HG02571 (cell line): ENCODE measurements at regions not wholly inside any gene's neighbourhood (a gene's known extent, or its start where the extent isn't known, plus 50 kb on each side); places are given as distances from the start of the nearest gene placed in this dataset.
"Not testable (repeated sequence)": the region's sequence is repeated elsewhere in the genome, so short reads cannot be mapped to it uniquely, and the experiment has no call there.

Experiments
- ATAC-seq: cut with Tn5 transposase; IDR thresholded peaks from one replicate; pipeline ENCODE4 v1.9.1; 2021; ENCODE audit warnings: mild to moderate bottlenecking, moderate library complexity; ENCODE audit not compliant: unreplicated experiment

- peak; percentile 67 for ATAC-seq
Observed at GRCh38 chr5:45038366-45038987, 229.7 kb downstream of the MRPS30 start.

GRCh38 chr5:45042283-45042682, 233.5 kb downstream of the MRPS30 start:
- no peak for ATAC-seq

DNA sequence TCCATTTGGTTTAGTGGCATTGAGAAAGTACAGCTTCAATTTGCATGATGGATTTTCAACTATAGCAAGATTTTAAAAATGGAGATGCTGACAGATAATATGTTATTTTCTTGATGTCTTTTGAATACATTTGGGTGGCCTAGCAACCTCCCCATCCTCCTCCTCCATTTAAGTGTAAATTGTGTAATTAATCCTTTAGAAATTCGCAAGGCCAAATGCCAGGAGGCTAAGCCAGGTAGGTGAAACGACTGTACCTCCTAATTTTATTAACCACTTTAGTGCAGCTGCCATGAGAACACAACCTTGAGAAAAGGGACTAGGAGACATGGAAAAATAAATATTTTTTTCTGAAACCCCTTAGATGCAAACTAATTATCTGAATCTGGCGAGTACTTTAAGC, 248.8 kb downstream of the MRPS30 start:
- ATAC-seq = no peak

DNA sequence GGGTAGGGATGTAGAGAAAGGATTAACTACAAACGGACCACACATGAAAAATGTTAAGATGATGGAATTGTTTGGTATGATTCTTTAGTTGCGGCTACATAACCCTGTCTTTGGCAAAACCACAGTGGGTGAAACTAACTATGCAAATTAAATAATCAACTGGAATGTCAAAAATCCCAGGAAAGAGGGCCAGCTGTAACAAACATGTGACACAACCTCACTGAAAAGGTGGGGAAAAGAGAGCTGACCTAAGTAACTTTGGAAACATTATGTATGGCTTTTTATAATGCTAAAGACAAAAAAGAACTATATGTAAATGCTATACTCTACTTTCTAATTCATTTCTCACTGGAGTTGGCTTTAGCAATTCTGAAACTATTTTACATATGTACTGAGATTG, 252.0 kb downstream of the MRPS30 start:
- ATAC-seq = no peak

DNA sequence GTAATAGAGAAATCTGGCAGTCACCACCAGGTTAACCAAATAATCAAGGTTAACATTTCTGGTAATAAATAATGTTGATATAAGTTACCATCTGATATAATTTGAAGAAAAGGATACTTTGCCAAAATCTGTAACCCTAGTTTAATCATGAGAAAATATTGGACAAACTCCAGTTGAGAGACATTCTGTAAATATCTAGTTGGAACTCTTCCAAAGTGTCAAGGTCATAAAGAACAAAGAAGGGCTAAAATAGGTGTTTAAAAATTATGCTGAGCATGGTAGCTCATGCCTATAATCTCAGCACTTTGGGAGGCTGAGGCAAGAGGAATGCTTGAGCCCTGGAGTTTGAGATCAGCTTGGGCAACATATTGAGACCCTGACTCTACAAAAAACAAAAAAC, 253.3 kb downstream of the MRPS30 start:
- no peak for ATAC-seq

DNA sequence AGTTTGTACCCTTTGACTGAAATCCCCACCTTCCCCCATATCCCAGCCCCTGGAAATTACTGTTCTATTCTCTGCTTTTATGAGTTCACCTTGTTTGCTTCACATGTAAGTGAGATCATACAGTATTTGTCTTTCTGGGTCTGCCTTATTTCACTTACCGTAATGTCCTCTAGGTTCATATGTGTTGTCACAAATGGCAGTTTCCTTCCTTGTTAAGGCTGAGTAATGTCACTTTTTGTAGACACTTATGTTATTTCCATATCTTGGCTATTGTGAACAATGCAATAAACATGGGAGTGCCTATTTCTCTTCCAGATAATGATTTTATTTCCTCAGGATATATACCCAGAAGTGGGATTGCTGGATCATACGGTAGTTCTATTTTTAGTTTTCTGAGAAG, 272.3 kb downstream of the MRPS30 start:
- ATAC-seq = no peak

- no peak for ATAC-seq
Observed at GRCh38 chr5:45089870-45090269, 281.1 kb downstream of the MRPS30 start.

GRCh38 chr5:45093377-45093776, 284.6 kb downstream of the MRPS30 start:
- ATAC-seq = no peak

DNA sequence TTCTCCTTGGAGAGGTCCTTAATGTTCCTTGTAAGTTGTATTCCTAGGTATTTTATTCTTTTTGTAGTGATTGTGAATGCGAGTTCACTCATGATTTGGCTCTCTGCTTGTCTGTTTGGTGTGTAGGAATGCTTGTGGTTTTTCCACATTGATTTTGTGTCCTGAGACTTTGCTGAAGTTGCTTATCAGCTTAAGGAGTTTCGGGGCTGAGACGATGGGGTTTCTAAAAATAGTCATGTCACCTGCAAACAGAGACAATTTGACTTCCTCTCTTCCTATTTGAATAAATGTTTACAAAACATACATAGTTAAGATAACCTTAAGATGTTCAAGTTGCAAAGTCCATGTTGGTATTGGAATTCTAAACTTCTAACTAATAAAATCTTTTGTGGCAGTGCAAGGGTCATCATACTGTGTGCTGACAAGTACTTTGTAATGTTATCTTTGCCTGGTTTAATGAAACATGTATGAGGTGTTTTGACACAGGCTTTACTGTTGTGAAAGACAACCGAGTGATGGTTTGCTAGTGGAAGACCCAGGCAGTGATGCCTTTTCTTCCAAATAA, 286.2 kb downstream of the MRPS30 start:
- no peak for ATAC-seq

DNA sequence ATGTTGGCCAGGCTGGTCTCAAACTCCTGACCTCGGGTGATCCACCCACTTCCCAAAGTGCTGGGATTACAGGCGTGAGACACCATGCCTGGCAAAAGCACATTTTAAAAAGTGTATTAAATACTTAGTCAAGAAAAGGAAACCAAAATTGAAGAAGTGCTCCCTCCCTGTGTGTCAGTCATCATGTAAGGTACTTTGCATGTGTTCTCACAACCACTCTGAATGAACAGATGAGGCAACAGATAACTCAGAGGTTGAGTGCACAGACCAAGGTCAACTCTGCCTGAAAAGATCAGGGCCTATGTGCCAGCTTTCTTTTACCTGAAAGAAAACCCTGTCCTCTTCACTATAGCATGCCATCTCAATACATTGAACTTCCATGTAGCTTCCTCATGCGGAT, 289.7 kb downstream of the MRPS30 start:
- ATAC-seq = no peak

GRCh38 chr5:45101146-45101545, 292.4 kb downstream of the MRPS30 start:
- no peak for ATAC-seq

DNA sequence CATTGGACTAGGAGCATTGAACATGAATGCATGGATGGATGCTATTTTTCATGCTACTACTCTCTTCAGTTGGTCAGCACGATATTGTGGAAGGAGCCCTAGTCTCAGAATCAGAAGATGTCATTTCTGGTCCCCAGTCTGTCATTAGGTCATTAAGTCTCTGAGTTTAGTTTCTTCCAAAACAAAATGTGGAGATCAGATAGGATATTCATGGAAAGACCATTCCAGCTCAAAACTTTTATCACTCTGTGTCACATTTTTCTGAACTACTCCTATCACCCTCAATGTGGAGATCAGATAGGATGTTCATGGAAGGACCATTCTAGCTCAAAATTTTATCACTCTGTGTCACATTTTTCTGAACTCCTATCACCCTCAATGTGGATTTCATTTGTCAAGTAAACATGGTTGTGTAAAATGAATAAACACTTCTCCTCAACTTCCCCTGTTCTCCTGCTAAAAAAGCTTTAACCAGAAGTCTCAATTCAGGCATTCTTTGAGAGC, 296.8 kb downstream of the MRPS30 start:
- ATAC-seq = no peak

- ATAC-seq = no peak
Observed at GRCh38 chr5:45109062-45109461, 300.3 kb downstream of the MRPS30 start.

GRCh38 chr5:45109636-45110035, 300.9 kb downstream of the MRPS30 start:
- no peak for ATAC-seq

- ATAC-seq = no peak
Observed at GRCh38 chr5:45110399-45110798, 301.7 kb downstream of the MRPS30 start.

DNA sequence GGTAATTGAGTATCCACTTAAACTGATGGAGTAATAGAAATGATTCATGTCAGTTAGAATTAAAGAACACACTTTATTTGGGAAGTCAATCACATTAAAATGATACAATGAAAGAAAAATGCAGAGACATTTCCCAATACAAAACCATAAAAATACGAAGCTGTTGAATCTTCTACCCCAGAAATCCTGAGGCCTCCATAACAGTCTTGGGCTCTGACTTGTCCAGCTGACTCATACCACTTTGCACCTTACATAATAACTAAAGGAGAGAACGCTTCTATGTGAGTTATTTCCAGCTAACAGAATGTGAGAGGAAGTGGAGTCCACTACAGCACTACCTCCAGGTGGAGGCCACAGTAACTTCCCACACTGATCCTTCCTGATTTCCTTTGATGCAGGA, 305.0 kb downstream of the MRPS30 start:
- no peak for ATAC-seq

GRCh38 chr5:45132972-45133371, 324.2 kb downstream of the MRPS30 start:
- no peak for ATAC-seq

GRCh38 chr5:45162974-45163373, 354.2 kb downstream of the MRPS30 start:
- no peak for ATAC-seq

- ATAC-seq = no peak
Observed at GRCh38 chr5:45171563-45171962, 362.8 kb downstream of the MRPS30 start.

DNA sequence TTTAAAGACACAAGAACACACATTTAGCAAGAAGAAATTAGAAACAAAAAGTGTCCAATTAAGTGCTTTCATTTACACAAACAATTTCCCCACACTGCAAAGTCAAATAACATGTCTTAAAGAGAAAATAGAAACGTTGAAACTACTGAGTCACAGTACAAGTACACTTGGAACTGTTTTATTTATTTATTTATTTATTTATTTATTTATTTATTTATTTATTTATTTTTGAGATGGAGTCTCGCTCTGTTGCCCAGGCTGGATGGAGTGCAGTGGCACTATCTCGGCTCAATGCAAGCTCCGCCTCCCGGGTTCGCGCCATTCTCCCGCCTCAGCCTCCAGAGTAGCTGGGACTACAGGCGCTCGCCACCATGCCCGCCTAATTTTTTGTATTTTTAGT, 363.9 kb downstream of the MRPS30 start:
- ATAC-seq = not testable (repeated sequence)

GRCh38 chr5:45179686-45180085, 370.9 kb downstream of the MRPS30 start:
- ATAC-seq = no peak

GRCh38 chr5:45189042-45189441, 380.3 kb downstream of the MRPS30 start:
- no peak for ATAC-seq

DNA sequence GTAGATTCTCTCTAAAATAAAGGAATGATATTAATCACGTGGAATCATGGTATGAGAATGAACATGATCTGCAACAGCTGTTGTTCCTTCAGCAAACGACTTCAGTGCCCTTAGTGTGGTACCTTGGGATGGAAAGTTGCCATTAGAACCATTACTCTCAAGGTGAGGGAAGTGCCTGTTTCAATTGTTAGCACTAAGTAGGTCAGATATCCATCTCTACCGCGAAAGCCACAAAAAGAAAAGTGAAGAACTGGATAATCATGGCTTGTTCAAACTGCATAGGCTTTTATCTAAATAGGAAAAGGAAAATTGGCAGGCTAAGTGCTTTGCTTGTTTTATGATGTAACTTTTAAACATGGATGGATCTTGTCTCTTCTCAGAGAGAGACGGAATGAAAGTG, 380.7 kb downstream of the MRPS30 start:
- ATAC-seq = no peak
